Prostate gland (tissue), 2 donors: ENCODE measurements at regions not wholly inside any gene's neighbourhood (a gene's known extent, or its start where the extent isn't known, plus 50 kb on each side); places are given as distances from the start of the nearest gene placed in this dataset.

ENCODE experiments used
- POLR2A ChIP-seq: fragments of 450-650 bp; IDR thresholded peaks from one replicate; pipeline ENCODE4 v1.6.1; 2016; ENCODE audit warnings: antibody characterized with exemption, mild to moderate bottlenecking
- TF ChIP-seq, protein P1 (sequence below), 4 experiments: fragments of 200-600 bp in 2 of 4; fragments of 450-650 bp in 2 of 4; sonication (generic) in 2 of 4; IDR thresholded peaks; 1 replicate in 3 of 4; 2 replicates in 1 of 4; pipeline ENCODE4 v1.5.1; 2016 to 2019; ENCODE audit warnings: antibody characterized with exemption in 4 of 4, mild to moderate bottlenecking in 2 of 4, moderate library complexity in 2 of 4

DNA sequence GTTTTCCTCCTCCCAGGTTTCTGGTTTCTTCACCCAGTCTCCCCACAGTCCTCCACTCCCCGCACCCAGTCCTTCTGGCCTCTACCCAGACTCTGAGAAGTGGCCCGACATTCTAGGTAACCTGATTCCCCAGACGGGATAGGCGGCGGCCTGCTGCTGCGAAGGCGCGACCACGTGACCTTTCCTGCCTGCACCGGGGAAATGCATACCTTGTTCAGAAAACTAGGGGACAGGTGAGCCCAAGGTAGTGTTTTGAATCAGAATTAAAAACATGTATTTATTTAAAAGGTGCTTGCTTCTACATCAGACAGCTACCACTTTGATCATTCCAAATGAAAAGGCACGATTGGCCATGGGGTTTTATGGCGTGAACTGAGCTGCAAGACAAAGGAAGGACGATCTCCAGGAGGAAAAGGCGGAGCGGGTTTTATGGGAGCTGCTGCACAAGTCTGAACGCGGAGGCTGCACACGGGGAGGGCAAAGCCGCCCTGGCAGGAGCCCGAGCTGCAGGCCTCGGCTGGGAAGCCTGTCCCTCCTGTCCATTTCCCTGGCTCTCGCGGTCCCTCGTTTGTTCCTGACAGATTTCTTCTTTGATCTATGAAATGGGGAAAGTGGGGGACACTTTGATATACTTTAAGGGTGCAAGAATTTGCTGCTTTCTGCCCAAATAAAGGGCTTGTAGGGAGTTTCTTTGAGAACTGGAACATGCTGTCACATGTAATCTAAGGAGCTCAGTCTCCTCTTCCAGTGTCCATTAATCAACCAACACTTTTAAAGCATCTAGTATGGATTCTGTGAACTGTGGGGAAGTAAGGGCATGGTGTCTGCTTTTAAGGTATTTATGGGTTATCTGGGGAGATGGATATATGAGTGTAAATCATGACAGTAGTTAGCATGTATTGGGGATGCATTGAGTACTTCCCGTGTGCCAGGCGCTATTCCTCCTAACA lies 150.9 kb downstream of the SPRY1 start:
- TF ChIP-seq, protein P1, sequence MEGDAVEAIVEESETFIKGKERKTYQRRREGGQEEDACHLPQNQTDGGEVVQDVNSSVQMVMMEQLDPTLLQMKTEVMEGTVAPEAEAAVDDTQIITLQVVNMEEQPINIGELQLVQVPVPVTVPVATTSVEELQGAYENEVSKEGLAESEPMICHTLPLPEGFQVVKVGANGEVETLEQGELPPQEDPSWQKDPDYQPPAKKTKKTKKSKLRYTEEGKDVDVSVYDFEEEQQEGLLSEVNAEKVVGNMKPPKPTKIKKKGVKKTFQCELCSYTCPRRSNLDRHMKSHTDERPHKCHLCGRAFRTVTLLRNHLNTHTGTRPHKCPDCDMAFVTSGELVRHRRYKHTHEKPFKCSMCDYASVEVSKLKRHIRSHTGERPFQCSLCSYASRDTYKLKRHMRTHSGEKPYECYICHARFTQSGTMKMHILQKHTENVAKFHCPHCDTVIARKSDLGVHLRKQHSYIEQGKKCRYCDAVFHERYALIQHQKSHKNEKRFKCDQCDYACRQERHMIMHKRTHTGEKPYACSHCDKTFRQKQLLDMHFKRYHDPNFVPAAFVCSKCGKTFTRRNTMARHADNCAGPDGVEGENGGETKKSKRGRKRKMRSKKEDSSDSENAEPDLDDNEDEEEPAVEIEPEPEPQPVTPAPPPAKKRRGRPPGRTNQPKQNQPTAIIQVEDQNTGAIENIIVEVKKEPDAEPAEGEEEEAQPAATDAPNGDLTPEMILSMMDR (IDR thresholded peaks at IDR 0.05) = no peak
- TF ChIP-seq POLR2A = no peak
